HG03175 (cell line): ENCODE measurements at regions not wholly inside any gene's neighbourhood (a gene's known extent, or its start where the extent isn't known, plus 50 kb on each side); places are given as distances from the start of the nearest gene placed in this dataset.

ENCODE experiments used
- ATAC-seq: cut with Tn5 transposase; IDR thresholded peaks from one replicate; pipeline ENCODE4 v1.9.1; 2021; ENCODE audit warnings: mild to moderate bottlenecking, moderate library complexity; ENCODE audit not compliant: unreplicated experiment

- ATAC-seq, result no peak
Measured at GRCh38 chr5:125198270-125198974, 452.0 kb upstream of the ZNF608 start.

GRCh38 chr5:125199373-125199772, 452.9 kb upstream of the ZNF608 start:
- no peak for ATAC-seq

DNA sequence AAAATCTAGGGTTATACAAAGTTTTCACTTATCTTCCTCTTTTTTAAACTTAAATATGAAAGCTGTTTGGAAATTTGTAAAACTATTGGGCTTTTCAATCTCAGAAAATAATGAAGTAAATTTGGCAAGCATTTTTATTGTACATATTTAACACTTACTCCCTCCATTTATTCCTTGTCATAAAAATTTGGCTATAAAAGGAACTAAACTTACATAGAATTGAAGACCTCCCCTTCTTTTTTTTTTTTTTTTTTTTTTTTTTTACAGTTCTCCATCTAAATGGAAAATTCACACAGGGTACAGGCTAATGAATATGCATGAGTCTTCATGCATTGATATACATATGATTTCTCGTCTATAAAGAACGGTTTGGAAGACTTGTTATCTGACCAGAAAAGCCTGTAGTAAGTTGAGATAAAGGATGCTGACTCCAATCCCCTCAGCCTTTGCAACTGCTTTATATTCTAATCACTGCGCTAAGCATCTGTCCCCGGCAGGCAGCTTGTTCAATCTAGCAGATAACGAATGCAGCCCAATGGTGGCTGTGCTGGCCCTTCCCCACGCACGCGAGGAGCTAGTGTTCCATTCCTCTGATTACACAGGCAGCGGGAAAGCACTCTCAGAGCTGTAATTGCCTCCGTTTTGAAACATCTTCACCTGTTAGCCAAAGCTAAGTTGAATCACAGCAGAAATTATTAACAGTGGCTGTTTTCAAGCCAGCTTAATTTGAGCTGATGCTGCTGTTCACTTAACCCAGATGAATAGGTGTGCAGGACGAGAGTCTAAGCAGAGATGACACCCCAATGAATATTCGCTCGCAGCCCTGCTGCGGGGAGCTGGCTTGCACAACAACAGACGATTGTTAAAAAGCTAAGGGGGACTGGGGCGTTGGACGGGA, 453.8 kb upstream of the ZNF608 start:
- peak; percentile 41 for ATAC-seq

DNA sequence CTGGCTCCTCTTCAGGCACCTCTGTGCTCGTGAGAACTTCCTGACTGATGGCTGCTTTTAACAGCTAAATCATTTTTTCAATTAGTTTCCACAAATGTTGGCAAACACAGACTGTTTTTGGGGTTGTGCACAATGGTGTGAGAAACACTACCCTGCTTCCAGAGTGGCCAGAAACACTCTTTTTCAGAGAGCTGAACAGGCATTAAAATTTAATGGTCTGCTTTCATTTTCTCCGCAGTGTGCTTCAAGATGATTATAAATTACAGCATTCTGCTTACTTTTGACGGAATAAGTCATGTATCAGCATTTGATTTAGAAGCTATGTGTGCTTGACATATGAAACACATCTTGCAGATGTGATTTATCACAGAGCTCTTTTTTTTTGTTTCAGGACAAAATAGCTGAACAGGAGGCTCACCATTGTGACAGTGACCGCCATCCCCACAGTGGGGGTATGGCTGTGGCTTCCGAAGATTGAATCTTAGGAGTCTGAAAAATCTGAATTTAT, 454.5 kb upstream of the ZNF608 start:
- ATAC-seq, result no peak

- ATAC-seq, result no peak
Measured at GRCh38 chr5:125201446-125202052, 455.1 kb upstream of the ZNF608 start.

DNA sequence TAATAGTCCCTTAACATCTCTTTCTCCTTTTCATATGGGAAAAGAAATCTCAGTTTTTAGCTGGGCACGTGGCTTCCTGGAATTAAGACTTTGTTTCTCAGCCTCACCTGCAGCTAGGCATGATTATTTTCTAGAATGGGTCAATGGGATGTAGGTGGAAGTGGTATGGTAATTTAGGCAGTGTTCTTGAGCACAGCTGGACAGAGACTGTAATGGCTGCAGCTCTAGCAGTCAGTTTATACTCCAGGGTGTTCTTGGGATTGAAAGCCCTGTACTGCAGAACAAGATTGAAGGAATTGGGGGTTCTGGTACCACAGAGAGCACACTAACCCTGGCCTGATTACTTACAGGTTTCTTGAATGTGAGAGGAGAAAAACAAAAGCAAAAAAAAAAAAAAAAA, 455.9 kb upstream of the ZNF608 start:
- ATAC-seq, result no peak

DNA sequence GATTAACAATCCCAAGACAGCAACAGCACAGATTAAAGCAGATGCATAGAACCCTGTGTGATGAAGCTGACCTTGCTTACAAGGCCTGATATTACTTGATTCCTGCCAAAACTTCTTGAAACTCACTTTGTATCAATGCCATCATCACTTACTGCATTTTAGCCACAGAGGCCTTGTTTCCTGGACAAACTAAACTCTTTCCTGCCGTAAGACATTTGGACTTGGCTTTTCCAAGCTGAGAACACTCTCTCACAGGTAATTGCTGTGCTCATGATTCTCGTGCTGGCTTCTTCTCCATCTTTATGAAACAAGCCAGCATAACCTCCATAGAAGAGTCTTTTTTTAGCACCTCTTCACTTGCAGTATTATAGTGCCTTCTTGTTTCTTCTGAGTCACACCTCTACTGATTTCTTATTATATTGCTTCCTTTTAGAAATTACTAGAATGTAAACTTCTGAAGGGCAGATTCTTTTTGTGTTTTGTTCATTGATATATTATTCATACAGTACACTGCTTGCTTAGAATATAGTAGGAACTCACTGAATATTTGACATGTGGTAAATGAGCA, 456.5 kb upstream of the ZNF608 start:
- ATAC-seq, result no peak

- no peak for ATAC-seq
Measured at GRCh38 chr5:125203912-125204311, 457.5 kb upstream of the ZNF608 start.

DNA sequence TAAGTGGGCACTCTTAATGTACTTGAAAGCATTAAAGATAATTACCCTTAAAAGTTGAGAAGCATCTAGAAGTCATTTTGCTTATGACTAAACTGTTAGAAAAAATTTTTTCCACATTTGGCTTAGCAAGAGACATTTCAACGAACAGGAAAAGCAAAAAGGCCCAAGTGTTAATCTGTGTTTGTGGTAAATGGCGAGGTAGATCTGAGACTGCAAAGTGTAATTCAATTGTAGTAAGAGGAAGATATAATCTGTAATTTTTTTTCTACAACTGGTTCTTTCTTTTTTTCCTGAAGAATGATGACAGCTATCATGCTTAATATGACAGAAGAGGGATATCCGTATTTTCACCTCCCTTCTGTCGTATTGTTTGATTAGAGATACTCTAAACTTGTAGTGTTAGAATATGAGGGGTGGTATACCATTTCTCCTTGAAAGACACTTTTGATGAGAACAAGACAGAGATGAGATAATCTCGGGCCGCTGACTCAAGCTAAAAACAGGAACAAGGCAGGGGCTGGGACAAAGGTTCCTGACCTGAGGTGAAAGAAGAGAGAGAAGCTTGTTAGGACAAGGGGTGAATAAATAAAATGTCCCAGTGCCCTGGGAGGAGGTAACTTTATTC, 459.3 kb upstream of the ZNF608 start:
- no peak for ATAC-seq

DNA sequence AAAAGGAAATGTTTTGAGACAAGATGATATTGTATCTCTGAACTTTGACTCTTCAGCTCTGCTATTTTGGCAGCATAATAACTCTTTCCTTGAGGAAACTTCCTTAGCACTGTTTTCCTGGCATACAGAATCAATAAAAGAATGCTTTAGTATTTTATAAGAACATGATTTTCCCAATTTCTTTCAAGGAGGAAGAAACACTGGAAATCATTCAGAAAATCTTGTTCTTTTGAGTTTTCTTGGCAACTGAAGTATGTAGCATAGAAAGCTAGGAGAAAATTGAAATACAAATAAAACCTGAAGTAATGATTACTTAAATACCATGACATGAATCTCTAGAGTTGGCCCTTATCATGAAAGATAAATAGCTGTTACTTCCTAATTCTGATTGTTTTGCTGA, 461.4 kb upstream of the ZNF608 start:
- no peak for ATAC-seq

GRCh38 chr5:125209650-125210049, 463.2 kb upstream of the ZNF608 start:
- ATAC-seq, result no peak

GRCh38 chr5:125210242-125210947, 464.0 kb upstream of the ZNF608 start:
- ATAC-seq, result no peak

DNA sequence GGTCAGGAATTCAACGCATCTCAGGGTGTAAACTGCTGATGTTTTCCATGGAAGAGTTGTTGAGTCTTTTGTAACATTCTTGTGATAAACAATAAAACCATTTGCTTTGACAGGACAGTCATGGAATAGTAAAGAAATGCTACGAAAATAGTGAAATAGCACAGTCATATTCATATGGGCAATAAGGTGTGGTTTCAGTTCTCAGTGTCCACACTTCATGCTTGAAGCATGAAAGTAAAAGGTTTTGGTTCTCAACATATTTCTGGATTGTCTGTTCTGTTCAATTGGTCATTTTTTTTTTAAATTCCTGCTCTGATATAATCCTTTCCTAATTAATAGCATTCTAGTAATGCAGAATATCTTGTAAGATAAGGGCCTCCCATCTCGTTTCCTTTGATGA, 467.6 kb upstream of the ZNF608 start:
- peak; percentile 98 for ATAC-seq

DNA sequence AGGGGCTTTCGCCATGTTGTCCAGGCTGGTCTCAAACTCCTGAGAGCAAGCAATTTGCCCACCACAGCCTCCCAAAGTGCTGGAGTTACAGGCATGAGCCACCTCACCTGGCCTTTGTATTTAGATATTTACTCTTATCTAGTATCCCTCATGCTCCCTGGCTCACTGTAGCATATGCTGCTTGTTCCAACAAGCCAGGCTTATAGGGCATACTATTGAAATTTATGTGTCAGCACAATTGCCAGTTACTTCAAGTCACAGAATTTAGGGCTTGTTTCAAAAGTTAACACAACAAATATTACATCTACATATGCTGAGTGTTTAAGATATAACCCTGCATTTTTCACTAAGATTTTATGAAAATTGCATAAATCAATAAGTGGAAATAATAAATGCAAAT, 469.2 kb upstream of the ZNF608 start:
- ATAC-seq, result no peak

- peak; percentile 59 for ATAC-seq
Measured at GRCh38 chr5:125219710-125220109, 473.3 kb upstream of the ZNF608 start.

DNA sequence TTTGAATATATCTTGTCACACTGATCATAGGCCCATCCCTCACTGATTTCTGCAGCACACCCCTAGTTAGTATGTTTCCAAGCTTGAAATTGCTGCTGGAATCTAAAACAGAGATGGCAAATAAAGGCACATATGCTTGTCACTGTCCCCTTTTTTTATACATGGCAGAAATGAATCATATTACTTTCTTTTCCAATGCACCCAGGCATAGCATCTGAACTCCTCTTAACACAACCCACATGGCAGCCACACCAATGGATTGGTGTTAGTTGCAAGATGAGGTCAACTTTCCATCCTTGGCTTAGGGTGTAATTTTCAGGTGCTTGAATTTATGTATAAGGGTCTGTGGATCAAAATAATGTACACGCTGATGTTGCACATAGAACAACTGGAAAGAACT, 473.8 kb upstream of the ZNF608 start:
- no peak for ATAC-seq

DNA sequence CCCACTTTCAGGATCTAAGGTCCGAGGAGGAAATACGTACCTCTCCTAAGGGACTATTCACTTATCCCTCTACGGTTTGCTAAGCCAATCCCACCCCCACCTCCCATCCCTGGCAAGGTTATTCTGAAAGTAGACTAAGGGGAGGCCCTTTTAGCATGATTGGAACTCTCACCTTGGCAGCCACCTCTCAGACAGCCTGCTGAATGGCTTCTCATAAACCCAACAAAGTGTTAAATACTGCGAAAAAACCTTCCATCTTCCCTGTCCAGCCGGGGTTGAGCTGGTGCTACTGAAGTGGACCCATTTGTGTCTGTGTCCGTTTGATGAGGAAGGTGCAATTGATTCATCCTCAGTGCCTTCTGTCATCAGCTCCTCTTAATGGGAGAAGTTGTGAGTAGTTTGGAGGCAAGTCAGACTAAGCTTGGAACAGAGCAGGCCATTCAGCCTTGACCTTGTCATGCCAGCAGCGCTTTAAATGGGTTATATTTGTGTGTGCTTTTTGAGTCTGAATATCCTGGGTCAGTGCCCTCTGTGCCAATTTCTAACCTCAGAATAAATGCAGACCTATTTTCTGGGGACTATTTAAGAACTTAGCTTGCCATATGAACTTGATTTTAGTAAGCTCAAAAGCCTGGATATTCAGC, 476.3 kb upstream of the ZNF608 start:
- no peak for ATAC-seq

DNA sequence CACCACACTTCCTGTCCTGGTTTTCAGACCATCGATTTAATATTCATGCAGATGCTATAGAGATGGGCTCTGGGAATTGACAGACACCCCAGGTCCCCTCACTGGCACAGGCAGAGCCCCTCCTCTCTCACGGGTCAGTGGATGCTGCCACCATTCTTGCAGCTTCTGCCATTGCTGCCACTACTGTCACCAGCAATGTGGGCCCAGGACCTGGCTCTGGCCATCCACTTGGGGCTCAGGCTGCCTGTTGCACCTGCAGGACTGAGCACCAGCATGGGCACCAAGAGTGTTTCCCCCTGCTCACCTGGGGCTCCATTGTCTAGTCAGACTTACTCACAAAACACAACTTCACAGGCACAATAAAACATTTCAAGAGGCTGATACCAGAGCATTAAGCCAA, 479.0 kb upstream of the ZNF608 start:
- ATAC-seq, result no peak

DNA sequence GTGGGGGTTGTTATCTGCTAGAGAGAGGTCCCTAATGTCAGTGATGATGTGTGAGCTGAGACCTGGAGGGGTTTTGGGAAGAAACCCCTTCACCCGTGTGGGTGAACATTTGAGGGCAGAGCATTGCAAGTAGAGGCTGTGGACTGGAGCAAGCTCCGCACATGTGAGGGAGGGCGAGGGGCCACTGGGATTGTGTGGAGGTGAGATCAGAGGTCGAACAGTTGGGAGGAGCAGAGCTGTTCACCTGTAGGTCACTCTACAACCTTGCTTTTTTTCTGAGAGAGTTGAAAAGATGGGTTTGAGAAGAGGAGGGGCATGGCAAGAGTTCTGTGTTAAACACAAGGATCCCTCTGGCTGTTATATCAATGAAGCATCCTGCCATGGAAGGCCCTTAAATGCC, 480.4 kb upstream of the ZNF608 start:
- no peak for ATAC-seq
